Progenitor cell of endocrine pancreas (in vitro differentiated cells): ENCODE measurements at regions not wholly inside any gene's neighbourhood (a gene's known extent, or its start where the extent isn't known, plus 50 kb on each side); places are given as distances from the start of the nearest gene placed in this dataset.
"Not testable (repeated sequence)": the region's sequence is repeated elsewhere in the genome, so short reads cannot be mapped to it uniquely, and the experiment has no call there.

ENCODE experiments used
- DNase-seq: peaks from one replicate; pipeline ENCODE4 v3.0.0; 2021; ENCODE audit warnings: low spot score; ENCODE audit not compliant: unreplicated experiment
- H3K27ac Mint-ChIP-seq: 2 replicates; pipeline ENCODE4 v1.8.0; 2021; ENCODE audit warnings: mild to moderate bottlenecking, moderate library complexity, mixed read lengths
- H3K27me3 Mint-ChIP-seq: 2 replicates; pipeline ENCODE4 v1.8.0; 2021; ENCODE audit warnings: mixed read lengths
- H3K36me3 Mint-ChIP-seq: 2 replicates; pipeline ENCODE4 v1.8.0; 2022; ENCODE audit warnings: mixed read lengths; ENCODE audit not compliant: insufficient read depth
- H3K4me1 Mint-ChIP-seq: 2 replicates; pipeline ENCODE4 v1.8.0; 2021; ENCODE audit warnings: low read depth, mixed read lengths
- H3K4me3 Mint-ChIP-seq: 2 replicates; pipeline ENCODE4 v1.8.0; 2021; ENCODE audit warnings: low read depth, mild to moderate bottlenecking, moderate library complexity, mixed read lengths
- H3K9me3 Mint-ChIP-seq: 2 replicates; pipeline ENCODE4 v1.8.0; 2021; ENCODE audit warnings: low read depth, mixed read lengths
- CTCF ChIP-seq: fragments of 200-600 bp; sonication (generic); IDR thresholded peaks from one replicate; pipeline ENCODE4 v1.5.0; 2021; ENCODE audit warnings: antibody characterized with exemption, mild to moderate bottlenecking; ENCODE audit not compliant: unreplicated experiment

GRCh38 chr10:78441694-78442093, 408.0 kb downstream of the RPS24 start:
- Mint-ChIP-seq H3K27me3 (peaks cover 8% of the 10 kb centered on the region), H3K36me3 (no peaks in the 10 kb centered on the region)

GRCh38 chr10:78442836-78443550, 409.3 kb downstream of the RPS24 start:
- no peak for TF ChIP-seq CTCF
- Mint-ChIP-seq H3K4me3 (no peak overlapping the region), H3K36me3 (no peaks in the 10 kb centered on the region), H3K4me1 (peaks cover 19% of the 10 kb centered on the region), H3K27ac (no peak overlapping the region), H3K27me3 (peaks cover 3% of the 10 kb centered on the region), H3K9me3 (no peaks in the 10 kb centered on the region)
- no peak for DNase-seq

More at GRCh38 chr10:78441694-78442093, 408.0 kb downstream of the RPS24 start:
- H3K4me1 Mint-ChIP-seq, result peaks cover 11% of the 10 kb centered on the region
- H3K4me3 Mint-ChIP-seq, result no peak overlapping the region
- no peaks in the 10 kb centered on the region for H3K9me3 Mint-ChIP-seq
- DNase-seq, result no peak
- no peak for TF ChIP-seq CTCF
- H3K27ac Mint-ChIP-seq, result no peak overlapping the region

- Mint-ChIP-seq H3K4me3 (no peak overlapping the region), H3K27ac (no peak overlapping the region), H3K36me3 (no peaks in the 10 kb centered on the region), H3K27me3 (peaks cover 3% of the 10 kb centered on the region), H3K9me3 (no peaks in the 10 kb centered on the region), H3K4me1 (peaks cover 15% of the 10 kb centered on the region)
- TF ChIP-seq CTCF, result no peak
- no peak for DNase-seq
These were observed 410.4 kb downstream of the RPS24 start for GRCh38 chr10:78443900-78444571.

- not testable (repeated sequence) for H3K27me3 Mint-ChIP-seq, H3K27ac Mint-ChIP-seq, H3K36me3 Mint-ChIP-seq, H3K9me3 Mint-ChIP-seq, DNase-seq, H3K4me3 Mint-ChIP-seq, H3K4me1 Mint-ChIP-seq
These were observed 411.1 kb downstream of the RPS24 start for GRCh38 chr10:78444741-78445140.

- H3K9me3 Mint-ChIP-seq, result no peaks in the 10 kb centered on the region
- H3K4me1 Mint-ChIP-seq, result peaks cover 11% of the 10 kb centered on the region
- no peak overlapping the region for H3K27ac Mint-ChIP-seq
- no peaks in the 10 kb centered on the region for H3K36me3 Mint-ChIP-seq
- DNase-seq, result no peak
- peaks cover 9% of the 10 kb centered on the region for H3K27me3 Mint-ChIP-seq
- TF ChIP-seq CTCF, result no peak
- no peak overlapping the region for H3K4me3 Mint-ChIP-seq
These were observed 411.6 kb downstream of the RPS24 start for GRCh38 chr10:78445308-78445707.

- no peak overlapping the region for H3K4me3 Mint-ChIP-seq
- no peak overlapping the region for H3K27ac Mint-ChIP-seq
- no peak for TF ChIP-seq CTCF
- H3K36me3 Mint-ChIP-seq, result no peaks in the 10 kb centered on the region
- peaks cover 18% of the 10 kb centered on the region for H3K4me1 Mint-ChIP-seq
- H3K9me3 Mint-ChIP-seq, result no peaks in the 10 kb centered on the region
- no peak for DNase-seq
- H3K27me3 Mint-ChIP-seq, result peaks cover 29% of the 10 kb centered on the region
These were observed 414.8 kb downstream of the RPS24 start for GRCh38 chr10:78448470-78448869.
